AG04450 (cell line): ENCODE measurements at regions not wholly inside any gene's neighbourhood (a gene's known extent, or its start where the extent isn't known, plus 50 kb on each side); places are given as distances from the start of the nearest gene placed in this dataset.
"Not testable (repeated sequence)": the region's sequence is repeated elsewhere in the genome, so short reads cannot be mapped to it uniquely, and the experiment has no call there.

Experiments
- CTCF ChIA-PET: fragments of 300-600, 350-600 bp; formaldehyde crosslinking; extraction: SDS; loops from one replicate; lab custom pipeline; 2022; ENCODE audit warnings: antibody characterized with exemption, inconsistent platforms; lab: Charles Lee
- POLR2A ChIA-PET: fragments of 350-600 bp; formaldehyde crosslinking; extraction: SDS; loops from one replicate; lab custom pipeline; 2021; ENCODE audit warnings: antibody characterized with exemption, inconsistent platforms; lab: Yijun Ruan, JAX
- DNase-seq: peaks from one replicate; pipeline ENCODE4 v3.0.0-alpha.2; 2011; ENCODE audit warnings: low read depth, low spot score
- H3K27ac ChIP-seq: one replicate; pipeline ENCODE4 v1.5.1; 2012; ENCODE audit warnings: low read depth, low read length, control low read depth
- H3K27me3 ChIP-seq: one replicate; pipeline ENCODE4 v1.6.0; 2012; ENCODE audit warnings: low read length; ENCODE audit not compliant: control insufficient read depth, insufficient read depth
- H3K4me3 ChIP-seq: 2 replicates; pipeline ENCODE4 v1.5.1; 2011; ENCODE audit warnings: mild to moderate bottlenecking, low read depth, low read length, control low read depth
- H3K9me3 ChIP-seq: 2 replicates; pipeline ENCODE4 v1.5.1; 2012; ENCODE audit warnings: low read length; ENCODE audit not compliant: control insufficient read depth, insufficient read depth
- TF ChIP-seq, protein P1 (sequence below): IDR thresholded peaks from 2 replicates; pipeline ENCODE4 v1.5.1; 2011; ENCODE audit warnings: low read depth, low read length, control low read depth, inconsistent platforms

DNA sequence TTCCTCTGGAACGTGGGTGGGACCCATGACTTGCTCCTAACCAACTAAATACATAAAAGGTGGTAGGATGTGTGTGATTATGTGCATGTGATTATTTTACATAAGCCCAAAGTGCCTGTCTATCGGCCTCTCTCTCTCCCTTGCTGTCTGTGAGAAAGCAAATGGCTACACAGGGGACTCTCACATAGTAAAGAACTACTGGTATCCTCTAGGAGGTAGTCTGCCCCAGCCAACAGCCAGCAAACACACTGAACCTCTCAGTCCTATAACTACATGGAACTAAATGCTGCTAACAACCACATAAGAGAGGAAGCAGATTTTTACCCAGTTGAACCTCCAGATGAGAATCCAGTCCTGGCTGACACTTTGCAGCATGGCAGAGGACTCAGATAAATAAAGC, 1249.4 kb downstream of the ADGRL3 start:
- H3K9me3 ChIP-seq, result no peaks in the 10 kb centered on the region
- no peak overlapping the region for H3K27ac ChIP-seq
- POLR2A ChIA-PET, result no interaction called here
- TF ChIP-seq, protein P1, sequence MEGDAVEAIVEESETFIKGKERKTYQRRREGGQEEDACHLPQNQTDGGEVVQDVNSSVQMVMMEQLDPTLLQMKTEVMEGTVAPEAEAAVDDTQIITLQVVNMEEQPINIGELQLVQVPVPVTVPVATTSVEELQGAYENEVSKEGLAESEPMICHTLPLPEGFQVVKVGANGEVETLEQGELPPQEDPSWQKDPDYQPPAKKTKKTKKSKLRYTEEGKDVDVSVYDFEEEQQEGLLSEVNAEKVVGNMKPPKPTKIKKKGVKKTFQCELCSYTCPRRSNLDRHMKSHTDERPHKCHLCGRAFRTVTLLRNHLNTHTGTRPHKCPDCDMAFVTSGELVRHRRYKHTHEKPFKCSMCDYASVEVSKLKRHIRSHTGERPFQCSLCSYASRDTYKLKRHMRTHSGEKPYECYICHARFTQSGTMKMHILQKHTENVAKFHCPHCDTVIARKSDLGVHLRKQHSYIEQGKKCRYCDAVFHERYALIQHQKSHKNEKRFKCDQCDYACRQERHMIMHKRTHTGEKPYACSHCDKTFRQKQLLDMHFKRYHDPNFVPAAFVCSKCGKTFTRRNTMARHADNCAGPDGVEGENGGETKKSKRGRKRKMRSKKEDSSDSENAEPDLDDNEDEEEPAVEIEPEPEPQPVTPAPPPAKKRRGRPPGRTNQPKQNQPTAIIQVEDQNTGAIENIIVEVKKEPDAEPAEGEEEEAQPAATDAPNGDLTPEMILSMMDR, result no peak
- H3K27me3 ChIP-seq, result no peaks in the 10 kb centered on the region
- no peak for DNase-seq
- CTCF ChIA-PET, result no interaction called here
- H3K4me3 ChIP-seq, result no peak overlapping the region

GRCh38 chr4:62448911-62449310, 1248.8 kb downstream of the ADGRL3 start:
- no peaks in the 10 kb centered on the region for H3K27me3 ChIP-seq
- no peak overlapping the region for H3K27ac ChIP-seq
- no peak for DNase-seq
- ChIA-PET POLR2A (no interaction called here), CTCF (no interaction called here)
- no peaks in the 10 kb centered on the region for H3K9me3 ChIP-seq
- no peak overlapping the region for H3K4me3 ChIP-seq
- TF ChIP-seq, protein P1, result no peak

DNA sequence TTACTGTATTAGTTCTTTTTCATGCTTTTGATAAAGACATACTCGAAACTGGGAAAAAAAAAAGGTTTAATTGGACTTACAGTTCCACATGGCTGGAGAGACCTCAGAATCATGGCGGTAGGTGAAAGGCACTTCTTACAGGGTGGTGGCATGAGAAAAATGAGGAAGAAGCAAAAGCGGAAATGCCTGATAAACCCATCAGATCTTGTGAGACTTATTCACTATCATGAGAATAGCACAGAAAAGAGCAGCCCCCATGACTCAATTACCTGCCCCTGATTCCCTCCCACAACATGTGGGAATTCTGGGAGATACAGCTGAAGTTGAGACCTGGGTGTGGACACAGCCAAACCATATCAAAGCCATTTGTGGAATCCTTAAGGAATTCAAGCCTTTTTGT, 1238.9 kb downstream of the ADGRL3 start:
- TF ChIP-seq, protein P1, result no peak

DNA sequence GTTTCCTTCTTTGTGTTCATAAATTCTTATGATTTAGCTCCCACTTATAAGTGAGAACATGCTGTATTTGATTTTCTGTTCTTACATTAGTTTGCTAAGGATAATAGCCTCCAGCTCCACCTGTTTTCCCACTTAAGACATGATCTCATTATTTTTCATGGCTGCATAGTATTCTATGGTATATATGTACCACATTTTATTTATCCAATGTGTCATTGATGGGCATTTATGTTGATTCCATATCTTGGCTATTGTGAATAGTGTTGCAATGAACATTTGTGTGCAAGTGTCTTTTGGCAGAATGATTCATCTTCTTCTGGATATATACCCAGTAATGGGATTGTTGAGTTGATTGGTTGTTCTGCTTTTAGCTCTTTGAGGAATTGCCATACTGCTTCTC, 1234.8 kb downstream of the ADGRL3 start:
- ChIA-PET POLR2A (no interaction called here), CTCF (no interaction called here)
- Histone ChIP-seq H3K4me3 (no peak overlapping the region), H3K27me3 (no peaks in the 10 kb centered on the region), H3K9me3 (peaks cover 7% of the 10 kb centered on the region), H3K27ac (no peak overlapping the region)
- DNase-seq, result no peak
- TF ChIP-seq, protein P1, result no peak

More for the DNA sequence above, 1238.9 kb downstream of the ADGRL3 start:
- POLR2A ChIA-PET, result no interaction called here
- Histone ChIP-seq H3K27me3 (no peaks in the 10 kb centered on the region), H3K4me3 (no peak overlapping the region), H3K9me3 (peaks cover 4% of the 10 kb centered on the region; the same call in 1 of the 2 replicates), H3K27ac (no peak overlapping the region)
- CTCF ChIA-PET, result no interaction called here
- no peak for DNase-seq

DNA sequence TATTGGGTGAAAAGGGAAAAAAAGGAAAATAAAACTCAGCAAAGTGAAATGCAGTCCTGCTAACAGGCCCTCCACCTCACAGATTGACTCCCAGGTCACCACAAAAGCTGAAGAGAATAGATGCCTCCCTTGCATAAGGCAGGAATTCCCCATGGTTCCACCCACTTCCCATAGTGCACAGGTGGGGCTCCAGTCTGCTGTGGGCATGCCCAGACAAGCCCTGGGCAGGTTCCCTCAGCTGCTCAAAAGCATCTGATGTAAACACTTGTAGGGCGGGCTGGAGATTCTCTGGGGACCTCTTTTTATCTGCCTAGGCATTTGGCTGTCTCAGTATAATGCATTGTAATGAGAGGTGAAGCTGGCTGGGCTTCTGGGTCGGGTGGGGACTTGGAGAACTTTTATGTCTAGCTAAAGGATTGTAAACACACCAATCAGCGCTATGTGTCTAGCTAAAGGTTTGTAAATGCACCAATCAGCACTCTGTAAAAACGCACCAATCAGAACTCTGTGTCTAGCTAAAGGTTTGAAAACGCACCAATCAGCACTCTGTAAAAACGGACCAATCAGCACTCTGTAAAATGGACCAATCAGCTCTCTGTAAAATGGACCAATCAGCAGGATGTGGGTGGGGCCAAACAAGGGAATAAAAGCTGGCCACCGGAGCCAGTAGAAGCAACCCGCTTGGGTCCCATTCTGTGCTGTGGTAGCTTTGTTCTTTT, 1231.5 kb downstream of the ADGRL3 start:
- H3K4me3 ChIP-seq, DNase-seq, H3K27ac ChIP-seq, H3K27me3 ChIP-seq, POLR2A ChIA-PET, CTCF ChIA-PET, H3K9me3 ChIP-seq: not testable (repeated sequence)
